WI38 (cell line): ENCODE measurements at regions not wholly inside any gene's neighbourhood (a gene's known extent, or its start where the extent isn't known, plus 50 kb on each side); places are given as distances from the start of the nearest gene placed in this dataset.

Experiments
- H3K4me3 ChIP-seq: 2 replicates; pipeline ENCODE4 v1.5.1; 2011; ENCODE audit warnings: low read depth, mild to moderate bottlenecking, control low read depth, low read length
- CTCF ChIP-seq: IDR thresholded peaks from 2 replicates; pipeline ENCODE4 v1.5.1; 2012; ENCODE audit warnings: low read depth, mild to moderate bottlenecking, control low read depth, low read length

GRCh38 chr16:62985722-62986121, 949.5 kb upstream of the CDH8 start:
- no peak overlapping the region for H3K4me3 ChIP-seq
- no peak for TF ChIP-seq CTCF

- no peak for TF ChIP-seq CTCF
- H3K4me3 ChIP-seq: no peak overlapping the region
These were observed 942.2 kb upstream of the CDH8 start for GRCh38 chr16:62978451-62978850.

GRCh38 chr16:62977876-62978275, 941.6 kb upstream of the CDH8 start:
- no peak for TF ChIP-seq CTCF
- H3K4me3 ChIP-seq: no peak overlapping the region

GRCh38 chr16:62974424-62974823, 938.2 kb upstream of the CDH8 start:
- TF ChIP-seq CTCF: no peak
- no peak overlapping the region for H3K4me3 ChIP-seq

GRCh38 chr16:62970851-62971250, 934.6 kb upstream of the CDH8 start:
- no peak overlapping the region for H3K4me3 ChIP-seq
- TF ChIP-seq CTCF: no peak

- no peak for TF ChIP-seq CTCF
- H3K4me3 ChIP-seq: no peak overlapping the region
These were observed 933.6 kb upstream of the CDH8 start for GRCh38 chr16:62969711-62970318.

GRCh38 chr16:62967611-62968010, 931.4 kb upstream of the CDH8 start:
- no peak for TF ChIP-seq CTCF

More at GRCh38 chr16:62967611-62968010, 931.4 kb upstream of the CDH8 start:
- no peak overlapping the region for H3K4me3 ChIP-seq
